ENCODE measurements at regions not wholly inside any gene's neighbourhood (a gene's known extent, or its start where the extent isn't known, plus 50 kb on each side); places are given as distances from the start of the nearest gene placed in this dataset.

- peaks cover 3% of the 10 kb centered on the region for H3K4me1 ChIP-seq (ENCODE audit: control insufficient read depth, extremely low read depth, insufficient read depth, low read length)
- no peaks in the 10 kb centered on the region for H4K20me1 ChIP-seq (ENCODE audit: control insufficient read depth, extremely low read depth, insufficient read depth, low read length)
- H3K9me3 ChIP-seq (ENCODE audit: control insufficient read depth, low read depth, low read length), result no peaks in the 10 kb centered on the region
- no peak overlapping the region for H3K9ac ChIP-seq (ENCODE audit: control insufficient read depth, extremely low read depth, insufficient read depth, low read length)
- DNase-seq (ENCODE audit: low read depth, low spot score), result no peak
- TF ChIP-seq CTCF (optimal IDR thresholded peaks at IDR 0.05 in 1 of 3, IDR thresholded peaks at IDR 0.05 in 1 of 3, conservative IDR thresholded peaks at IDR 0.05 in 1 of 3; ENCODE audit: extremely low read depth in 1 of 3, insufficient read depth in 2 of 3, low read length in 3 of 3) (no peak), EZH2 (IDR thresholded peaks at IDR 0.05; ENCODE audit: low read length) (no peak)
- H3K36me3 ChIP-seq (ENCODE audit: control insufficient read depth in 2 of 2, extremely low read depth in 1 of 2, insufficient read depth in 2 of 2, low read length in 2 of 2), result no peaks in the 10 kb centered on the region
- no peaks in the 10 kb centered on the region for H3K9me1 ChIP-seq (ENCODE audit: control insufficient read depth, extremely low read depth, insufficient read depth, low read length)
- dilution Hi-C loops (cut with MboI; ENCODE audit: extremely low pct_ligation_motif_present, low sequenced_read_pairs), result no loop called here
- H3K4me2 ChIP-seq (ENCODE audit: control insufficient read depth, extremely low read depth, insufficient read depth, low read depth, low read length), result no peak overlapping the region
- no peak overlapping the region for H3K27ac ChIP-seq (ENCODE audit: control insufficient read depth, insufficient read depth, low read length)
- H3K27me3 ChIP-seq (ENCODE audit: control insufficient read depth, extremely low read depth, insufficient read depth, low read length), result peaks cover 4% of the 10 kb centered on the region
- no peak overlapping the region for H2AFZ ChIP-seq (ENCODE audit: control insufficient read depth, low read length)
- no peaks in the 10 kb centered on the region for H3K79me2 ChIP-seq (ENCODE audit: control insufficient read depth, insufficient read depth, low read length)
- FAIRE-seq, result no peak
- no peak overlapping the region for H3K4me3 ChIP-seq (ENCODE audit: control insufficient read depth in 2 of 3, extremely low read depth in 1 of 3, insufficient read depth in 2 of 3, low read depth in 1 of 3, low read length in 3 of 3)
Measured at GRCh38 chr1:50328552-50328951, 94.7 kb downstream of the DMRTA2 start.

GRCh38 chr1:50326026-50326425, 97.2 kb downstream of the DMRTA2 start:
- TF ChIP-seq CTCF (optimal IDR thresholded peaks at IDR 0.05 in 1 of 3, IDR thresholded peaks at IDR 0.05 in 1 of 3, conservative IDR thresholded peaks at IDR 0.05 in 1 of 3; ENCODE audit: extremely low read depth in 1 of 3, insufficient read depth in 2 of 3, low read length in 3 of 3) (no peak), EZH2 (IDR thresholded peaks at IDR 0.05; ENCODE audit: low read length) (no peak)
- Histone ChIP-seq H2AFZ (ENCODE audit: control insufficient read depth, low read length) (no peak overlapping the region), H3K9ac (ENCODE audit: control insufficient read depth, extremely low read depth, insufficient read depth, low read length) (no peak overlapping the region), H3K9me3 (ENCODE audit: control insufficient read depth, low read depth, low read length) (no peaks in the 10 kb centered on the region), H3K4me1 (ENCODE audit: control insufficient read depth, extremely low read depth, insufficient read depth, low read length) (no peaks in the 10 kb centered on the region), H3K27me3 (ENCODE audit: control insufficient read depth, extremely low read depth, insufficient read depth, low read length) (no peaks in the 10 kb centered on the region), H3K4me3 (ENCODE audit: control insufficient read depth in 2 of 3, extremely low read depth in 1 of 3, insufficient read depth in 2 of 3, low read depth in 1 of 3, low read length in 3 of 3) (no peak overlapping the region), H3K36me3 (ENCODE audit: control insufficient read depth in 2 of 2, extremely low read depth in 1 of 2, insufficient read depth in 2 of 2, low read length in 2 of 2) (no peaks in the 10 kb centered on the region), H3K27ac (ENCODE audit: control insufficient read depth, insufficient read depth, low read length) (no peak overlapping the region), H4K20me1 (ENCODE audit: control insufficient read depth, extremely low read depth, insufficient read depth, low read length) (no peaks in the 10 kb centered on the region), H3K4me2 (ENCODE audit: control insufficient read depth, extremely low read depth, insufficient read depth, low read depth, low read length) (no peak overlapping the region), H3K9me1 (ENCODE audit: control insufficient read depth, extremely low read depth, insufficient read depth, low read length) (no peaks in the 10 kb centered on the region), H3K79me2 (ENCODE audit: control insufficient read depth, insufficient read depth, low read length) (no peaks in the 10 kb centered on the region)
- dilution Hi-C loops (cut with MboI; ENCODE audit: extremely low pct_ligation_motif_present, low sequenced_read_pairs), result no loop called here
- no peak for DNase-seq (ENCODE audit: low read depth, low spot score)
- no peak for FAIRE-seq

All from keratinocyte (primary cell).